NCI-H2196 (cell line): ENCODE measurements at regions not wholly inside any gene's neighbourhood (a gene's known extent, or its start where the extent isn't known, plus 50 kb on each side); places are given as distances from the start of the nearest gene placed in this dataset.

Experiments
- DNase-seq: peaks from one replicate; lab custom pipeline; 2025; ENCODE audit not compliant: unreplicated experiment; lab: John Stamatoyannopoulos, UW

- no peak for DNase-seq
These were observed 78.5 kb upstream of the ROBO1 start for GRCh38 chr3:79846148-79846933.

DNA sequence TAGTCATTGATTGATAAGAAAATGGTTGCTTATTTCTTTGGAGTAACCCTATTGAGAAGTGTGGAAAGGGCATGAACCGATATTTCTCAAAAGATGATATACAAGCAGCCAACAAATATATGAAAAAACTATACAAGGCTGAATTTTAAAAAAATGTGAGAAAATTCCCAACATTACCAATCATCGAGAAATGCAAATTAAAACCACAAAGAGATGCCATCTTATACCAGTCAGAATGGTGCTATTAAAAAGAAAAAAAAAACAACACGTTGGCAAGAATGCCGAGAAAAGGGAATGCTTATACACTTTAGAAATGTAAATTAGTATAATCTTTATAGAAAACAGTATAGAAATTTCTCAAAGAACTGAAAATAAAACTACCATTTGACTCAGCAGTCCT, 77.7 kb upstream of the ROBO1 start:
- DNase-seq, result no peak

DNA sequence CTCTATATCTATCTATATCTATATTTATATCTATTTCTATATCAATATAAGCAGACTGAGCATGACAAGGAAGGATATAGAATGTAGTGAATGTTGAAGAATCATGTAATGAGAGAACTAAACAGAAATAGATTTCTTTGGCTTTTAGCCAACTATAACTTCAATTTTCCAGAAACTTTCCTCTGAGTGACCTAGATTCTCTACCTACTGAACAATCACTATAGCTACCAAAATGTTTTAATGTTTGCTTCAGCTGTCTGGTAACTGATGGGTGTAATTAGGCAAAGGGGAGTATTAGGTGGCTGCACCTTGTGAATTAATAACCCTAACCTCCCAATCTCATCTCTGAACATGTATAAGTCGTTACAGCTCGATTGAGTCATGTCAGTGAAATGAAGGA, 76.4 kb upstream of the ROBO1 start:
- DNase-seq, result no peak

GRCh38 chr3:79843180-79843579, 75.4 kb upstream of the ROBO1 start:
- DNase-seq, result no peak

- DNase-seq, result no peak
These were observed 67.9 kb upstream of the ROBO1 start for GRCh38 chr3:79835701-79836100.

DNA sequence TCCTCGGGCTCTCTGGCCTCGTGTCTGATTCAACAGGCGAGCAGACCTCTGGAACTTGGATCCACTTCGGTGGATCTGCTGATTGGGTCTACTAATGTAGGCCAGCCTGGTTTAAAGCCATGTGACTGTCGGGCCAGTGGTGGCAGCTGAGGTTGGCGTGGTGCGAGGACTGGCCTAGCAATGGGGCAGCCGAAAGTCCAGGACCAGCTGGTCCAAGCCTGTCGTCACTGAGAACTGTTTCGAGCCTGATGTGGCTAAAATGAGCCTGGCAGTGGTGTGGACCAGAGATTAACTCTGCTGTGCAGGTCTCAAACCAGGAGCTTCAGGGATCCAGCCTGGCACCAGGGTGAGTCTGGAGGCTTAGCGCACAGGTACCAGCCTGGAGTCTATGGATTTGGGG, 56.4 kb upstream of the ROBO1 start:
- DNase-seq, result no peak

GRCh38 chr3:79822076-79822475, 54.3 kb upstream of the ROBO1 start:
- no peak for DNase-seq

DNA sequence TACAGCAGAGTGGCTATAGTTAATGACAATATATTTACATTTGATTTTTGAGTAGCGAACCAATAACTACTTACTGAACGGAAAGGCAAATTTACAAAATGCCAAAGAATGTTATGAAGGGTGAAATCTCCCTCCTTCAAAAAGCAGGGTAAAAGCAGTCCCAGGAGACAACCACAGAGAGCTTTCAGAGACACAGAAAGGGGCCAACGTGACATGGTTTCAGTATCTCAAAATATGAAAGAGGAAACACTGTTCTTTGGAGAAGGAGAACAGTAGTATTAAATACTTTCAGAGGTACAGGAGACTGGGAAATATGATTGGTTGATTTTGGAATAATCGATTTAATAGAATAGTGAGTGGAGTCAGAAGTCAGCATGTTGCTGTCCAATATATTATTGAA, 52.3 kb upstream of the ROBO1 start:
- DNase-seq, result no peak

GRCh38 chr3:79818015-79818414, 50.2 kb upstream of the ROBO1 start:
- DNase-seq, result no peak
